Body of pancreas (tissue), 4 donors: ENCODE measurements at regions not wholly inside any gene's neighbourhood (a gene's known extent, or its start where the extent isn't known, plus 50 kb on each side); places are given as distances from the start of the nearest gene placed in this dataset.
"Not testable (repeated sequence)": the region's sequence is repeated elsewhere in the genome, so short reads cannot be mapped to it uniquely, and the experiment has no call there.

Source experiments
- ATAC-seq: fragments of 150-250 bp; one replicate; pipeline ENCODE4 v1.9.1; 2016
- DNase-seq, 4 donors: peaks; one replicate each; pipeline ENCODE4 v3.0.0-alpha.2; 2019
- H3K27ac ChIP-seq, 4 donors: fragments of 200-600 bp; sonication (generic); 1 replicate in 3 of 4; 2 replicates in 1 of 4; pipeline versions ENCODE4 v1.5.1 to v1.6.1; 2016 to 2019; ENCODE audit warnings: mild to moderate bottlenecking in 1 of 4, mixed read lengths in 1 of 4, moderate library complexity in 1 of 4
- H3K27me3 ChIP-seq, 2 donors: fragments of 200-600 bp; sonication (generic); one replicate each; pipeline ENCODE4 v1.6.0; 2016; ENCODE audit warnings: mild to moderate bottlenecking in 1 of 2
- H3K36me3 ChIP-seq, 2 donors: fragments of 200-600 bp; sonication (generic); replicated peaks in 1 of 2; 2 replicates each; pipeline ENCODE4 v1.5.1; 2016; ENCODE audit warnings: low read depth in 2 of 2; ENCODE audit not compliant: insufficient read depth in 1 of 2
- H3K4me1 ChIP-seq: fragments of 200-600 bp; sonication (generic); one replicate; pipeline ENCODE4 v1.6.0; 2016
- H3K4me3 ChIP-seq, 2 donors: fragments of 200-600 bp; sonication (generic); 1 replicate in 1 of 2; 2 replicates in 1 of 2; pipeline ENCODE4 v1.5.1; 2016 to 2019
- H3K9me3 ChIP-seq, 3 donors: fragments of 200-600 bp; sonication (generic); 1 replicate in 2 of 3; 2 replicates in 1 of 3; pipeline ENCODE4 v1.5.1; 2016
- WGBS, 2 donors: methylation state at CpG; one replicate each; pipeline ENCODE4 v1.1.5; 2017; 5-methylcytosine and 5-hydroxymethylcytosine counted together
- intact Hi-C: fragments of 100-400 bp; cut with DNase I; formaldehyde crosslinking; loops from one replicate; pipeline ENCODE4 v1.15.1; 2023

DNA sequence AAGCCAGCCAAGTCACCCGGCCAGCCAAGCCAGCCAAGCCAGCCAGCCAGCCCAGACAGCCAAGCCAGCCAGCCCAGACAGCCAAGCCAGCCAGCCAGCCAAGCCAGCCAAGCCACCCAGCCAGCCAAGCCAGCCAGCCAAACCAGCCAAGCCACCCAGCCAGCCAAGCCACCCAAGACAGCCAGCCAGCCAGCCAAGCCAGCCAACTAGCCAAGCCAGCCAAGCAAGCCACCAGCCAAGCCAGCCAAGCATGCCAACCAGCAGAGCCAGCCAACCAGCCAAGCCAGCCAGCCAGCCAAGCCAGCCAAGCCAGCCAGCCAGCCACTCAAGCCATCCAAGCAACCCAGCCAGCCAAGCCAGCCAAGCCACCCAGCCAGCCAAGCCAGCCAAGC is 323.1 kb upstream of the PLGLB2 start:
- H3K4me3 ChIP-seq, H3K27ac ChIP-seq, H3K9me3 ChIP-seq, intact Hi-C loops, DNase-seq, H3K36me3 ChIP-seq, H3K4me1 ChIP-seq, ATAC-seq, H3K27me3 ChIP-seq: not testable (repeated sequence)
- 89% methylated on average over 1 of the region's 1 CpG; no CpG with 5 or more reads in 1 of the 2 donors for WGBS, 2 donors

DNA sequence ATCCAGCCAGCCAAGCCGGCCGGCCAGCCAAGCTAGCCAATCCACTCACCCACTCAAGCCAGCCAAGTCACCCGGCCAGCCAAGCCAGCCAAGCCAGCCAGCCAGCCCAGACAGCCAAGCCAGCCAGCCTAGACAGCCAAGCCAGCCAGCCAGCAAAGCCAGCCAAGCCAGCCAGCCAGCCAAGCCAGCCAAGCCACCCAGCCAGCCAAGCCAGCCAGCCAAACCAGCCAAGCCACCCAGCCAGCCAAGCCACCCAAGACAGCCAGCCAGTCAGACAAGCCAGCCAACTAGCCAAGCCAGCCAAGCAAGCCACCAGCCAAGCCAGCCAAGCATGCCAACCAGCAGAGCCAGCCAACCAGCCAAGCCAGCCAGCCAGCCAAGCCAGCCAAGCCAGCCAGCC is 322.7 kb upstream of the PLGLB2 start:
- WGBS, 2 donors = 40 to 79% methylated on average over 1 to 3 of the region's 3 CpGs
- intact Hi-C loops, H3K4me3 ChIP-seq, ATAC-seq, DNase-seq, H3K36me3 ChIP-seq, H3K27ac ChIP-seq, H3K9me3 ChIP-seq, H3K4me1 ChIP-seq, H3K27me3 ChIP-seq: not testable (repeated sequence)

- DNase-seq, H3K27me3 ChIP-seq, H3K4me3 ChIP-seq, H3K36me3 ChIP-seq, H3K4me1 ChIP-seq, intact Hi-C loops, ATAC-seq, H3K9me3 ChIP-seq, H3K27ac ChIP-seq: not testable (repeated sequence)
- 58% methylated on average over 3 of the region's 3 CpGs; no CpG with 5 or more reads in 1 of the 2 donors for whole genome bisulfite sequencing, 2 donors
Observed at GRCh38 chr2:87425717-87426116, 322.2 kb upstream of the PLGLB2 start.

DNA sequence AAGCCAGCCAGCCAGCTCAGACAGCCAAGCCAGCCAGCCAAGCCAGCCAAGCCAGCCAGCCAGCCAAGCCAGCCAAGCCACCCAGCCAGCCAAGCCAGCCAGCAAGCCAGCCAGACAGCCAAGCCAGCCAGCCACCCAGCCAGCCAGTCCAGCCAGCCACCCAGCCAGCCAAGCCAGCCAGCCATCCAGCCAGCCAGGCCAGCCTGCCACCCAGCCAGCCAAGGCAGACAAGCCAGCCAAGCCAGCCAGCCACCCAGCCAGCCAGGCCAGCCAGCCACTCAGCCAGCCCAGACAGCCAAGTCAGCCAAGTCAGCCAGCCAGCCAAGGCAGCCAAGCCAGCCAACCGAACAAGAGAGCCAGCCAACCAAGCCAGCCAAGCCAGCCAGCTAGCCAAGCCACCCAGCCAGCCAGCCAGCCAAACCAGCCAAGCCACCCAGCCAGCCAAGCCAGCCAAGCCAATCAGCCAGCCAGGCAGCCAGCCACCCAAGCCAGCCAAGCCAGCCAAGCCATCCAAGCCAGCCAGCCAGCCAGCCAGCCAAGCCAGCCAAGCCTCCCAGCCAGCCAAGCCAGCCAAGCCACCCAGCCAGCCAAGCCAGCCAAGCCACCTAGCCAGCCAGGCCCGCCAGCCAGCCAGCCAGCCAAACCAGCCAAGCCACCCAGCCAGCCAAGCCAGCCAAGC is 319.3 kb upstream of the PLGLB2 start:
- H3K4me1 ChIP-seq, H3K4me3 ChIP-seq, DNase-seq, H3K36me3 ChIP-seq, H3K27me3 ChIP-seq, ATAC-seq, H3K27ac ChIP-seq, H3K9me3 ChIP-seq, intact Hi-C loops: not testable (repeated sequence)
- 68% methylated on average over 2 of the region's 2 CpGs; no CpG with 5 or more reads in 1 of the 2 donors for WGBS, 2 donors

- H3K4me3 ChIP-seq, DNase-seq, H3K27ac ChIP-seq, H3K36me3 ChIP-seq, H3K9me3 ChIP-seq, H3K27me3 ChIP-seq, H3K4me1 ChIP-seq, ATAC-seq, intact Hi-C loops: not testable (repeated sequence)
- 70% methylated on average over 6 of the region's 9 CpGs; no CpG with 5 or more reads in 1 of the 2 donors for WGBS, 2 donors
Observed at GRCh38 chr2:87429206-87429930, 318.5 kb upstream of the PLGLB2 start.

DNA sequence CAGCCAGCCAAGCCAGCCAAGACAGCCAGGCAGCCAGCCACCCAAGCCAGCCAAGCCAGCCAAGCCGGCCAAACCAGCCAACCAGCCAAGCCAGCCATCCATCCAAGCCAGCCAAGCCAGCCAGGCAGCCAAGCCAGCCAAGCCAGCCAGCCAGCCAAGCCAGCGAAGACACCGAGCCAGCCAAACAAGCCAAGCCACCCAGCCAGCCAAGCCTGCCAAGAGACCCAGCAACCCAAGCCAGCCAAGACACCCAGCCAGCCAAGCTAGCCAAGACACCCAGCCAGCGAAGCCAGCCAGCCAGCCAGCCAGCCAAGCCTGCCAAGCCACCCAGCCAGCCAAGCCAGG is 318.0 kb upstream of the PLGLB2 start:
- H3K4me1 ChIP-seq, H3K4me3 ChIP-seq, H3K36me3 ChIP-seq, DNase-seq, ATAC-seq, intact Hi-C loops, H3K9me3 ChIP-seq, H3K27ac ChIP-seq, H3K27me3 ChIP-seq: not testable (repeated sequence)
- 47% methylated on average over 3 of the region's 4 CpGs; no CpG with 5 or more reads in 1 of the 2 donors for WGBS, 2 donors

- H3K27ac ChIP-seq, H3K27me3 ChIP-seq, H3K9me3 ChIP-seq, DNase-seq, H3K4me3 ChIP-seq, intact Hi-C loops, ATAC-seq, H3K4me1 ChIP-seq, H3K36me3 ChIP-seq: not testable (repeated sequence)
- WGBS, 2 donors = 40% methylated on average over 1 of the region's 2 CpGs; no CpG with 5 or more reads in 1 of the 2 donors
Observed at GRCh38 chr2:87431051-87431450, 316.8 kb upstream of the PLGLB2 start.

DNA sequence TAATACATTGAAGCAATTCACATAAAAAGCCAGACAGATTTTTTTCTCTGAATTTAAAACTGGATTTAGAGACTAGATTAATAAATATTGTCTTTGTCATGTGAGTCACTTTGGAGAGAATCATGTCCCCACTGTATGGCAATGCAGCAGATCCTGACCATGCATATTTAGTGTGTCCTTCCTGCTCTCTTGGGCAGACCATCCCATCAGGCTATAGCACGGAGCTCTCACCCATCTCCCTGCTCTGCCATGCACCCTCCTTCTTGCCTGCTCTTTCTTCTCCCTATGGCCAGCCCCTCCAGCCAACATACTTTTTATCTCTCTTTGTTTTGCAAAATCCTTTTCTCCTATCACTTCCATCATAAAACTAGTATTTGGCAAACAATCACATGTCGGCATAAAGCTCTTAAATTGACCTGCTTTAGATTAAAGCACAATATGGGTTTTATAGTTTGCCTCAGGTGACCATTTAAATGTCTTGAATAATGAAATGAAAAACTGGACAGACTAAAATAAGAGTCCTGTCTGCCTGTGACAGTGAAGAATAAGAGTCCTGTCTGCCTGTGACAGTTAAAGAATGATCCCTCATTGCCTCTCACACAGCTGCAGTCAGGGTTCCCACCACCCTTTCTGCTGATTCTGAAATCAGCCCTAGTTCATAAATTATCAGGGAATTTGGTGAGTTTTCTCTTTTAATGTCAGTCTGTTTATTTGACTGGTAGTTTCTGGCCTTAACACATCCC is 315.0 kb upstream of the PLGLB2 start:
- H3K27ac ChIP-seq, H3K36me3 ChIP-seq, H3K4me3 ChIP-seq, H3K9me3 ChIP-seq, H3K4me1 ChIP-seq, intact Hi-C loops, H3K27me3 ChIP-seq, ATAC-seq, DNase-seq: not testable (repeated sequence)
- WGBS, 2 donors = 36 to 47% methylated on average over 1 of the region's 2 CpGs

GRCh38 chr2:87436007-87436406 is 311.9 kb upstream of the PLGLB2 start:
- DNase-seq, H3K9me3 ChIP-seq, H3K27ac ChIP-seq, intact Hi-C loops, H3K27me3 ChIP-seq, ATAC-seq, H3K36me3 ChIP-seq, H3K4me1 ChIP-seq, H3K4me3 ChIP-seq: not testable (repeated sequence)
- 70 to 78% methylated on average over 2 to 4 of the region's 4 CpGs for WGBS, 2 donors

GRCh38 chr2:87437701-87438260 is 310.1 kb upstream of the PLGLB2 start:
- DNase-seq, ATAC-seq, H3K9me3 ChIP-seq, H3K4me1 ChIP-seq, H3K36me3 ChIP-seq, H3K4me3 ChIP-seq, H3K27me3 ChIP-seq, H3K27ac ChIP-seq, intact Hi-C loops: not testable (repeated sequence)
- WGBS, 2 donors = 42% methylated on average over 4 of the region's 4 CpGs; no CpG with 5 or more reads in 1 of the 2 donors

DNA sequence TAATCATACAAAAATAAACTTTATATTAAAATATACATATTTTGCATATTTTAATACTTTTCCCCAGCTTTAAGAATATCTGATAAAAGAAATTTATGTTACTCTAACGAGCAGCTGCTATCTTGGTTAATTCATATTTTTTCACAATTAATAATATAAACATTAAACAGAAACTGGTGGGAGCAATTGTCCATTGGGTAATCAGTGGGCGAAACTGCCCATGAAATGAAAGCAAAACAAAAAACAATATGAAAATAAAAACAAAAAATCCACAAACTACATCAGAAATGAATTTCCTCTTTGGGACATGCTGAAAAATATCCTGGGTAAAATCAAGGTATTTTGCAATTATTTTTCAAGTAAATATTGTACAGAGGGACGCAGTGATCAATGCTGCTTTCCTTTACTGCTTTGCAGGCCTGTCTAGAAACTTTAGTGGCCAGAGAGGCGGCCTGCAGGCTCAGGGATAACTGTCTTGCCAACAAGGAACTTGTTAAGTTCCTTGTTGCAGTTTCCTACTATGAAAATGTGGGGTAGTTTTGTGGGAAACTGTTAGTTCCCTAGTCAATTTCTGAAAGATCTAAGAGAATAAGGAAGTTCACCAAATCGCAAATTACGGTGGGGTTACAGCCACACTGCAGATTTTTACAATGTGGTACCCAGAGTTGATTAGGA is 309.0 kb upstream of the PLGLB2 start:
- H3K4me3 ChIP-seq, intact Hi-C loops, H3K9me3 ChIP-seq, DNase-seq, H3K27ac ChIP-seq, H3K36me3 ChIP-seq, ATAC-seq, H3K4me1 ChIP-seq, H3K27me3 ChIP-seq: not testable (repeated sequence)
- WGBS, 2 donors = 61 to 79% methylated on average over 4 to 5 of the region's 6 CpGs
